RWPE2 (cell line): ENCODE measurements at regions not wholly inside any gene's neighbourhood (a gene's known extent, or its start where the extent isn't known, plus 50 kb on each side); places are given as distances from the start of the nearest gene placed in this dataset.

ENCODE experiments used
- ATAC-seq: fragments of 200-7000 bp; cut with Tn5 transposase; 3 replicates; pipeline ENCODE4 v1.9.1; 2021; ENCODE audit warnings: low read depth
- DNase-seq: peaks from one replicate; pipeline ENCODE4 v3.0.0-alpha.2; 2020; ENCODE audit warnings: low spot score
- H3K27ac ChIP-seq: fragments of 450-650 bp; 2 replicates; pipeline ENCODE4 v1.5.1; 2017; ENCODE audit warnings: mild to moderate bottlenecking; ENCODE audit not compliant: poor library complexity, severe bottlenecking
- H3K27me3 ChIP-seq: fragments of 250-450 bp; sonication (Bioruptor Pico); 2 replicates; pipeline ENCODE4 v1.5.1; 2021; ENCODE audit warnings: mild to moderate bottlenecking, moderate library complexity; ENCODE audit not compliant: insufficient read depth, poor library complexity, severe bottlenecking
- H3K36me3 ChIP-seq: fragments of 250-450 bp; sonication (Bioruptor Pico); 2 replicates; pipeline ENCODE4 v1.5.1; 2020; ENCODE audit warnings: low read depth, mild to moderate bottlenecking, moderate library complexity
- H3K4me1 ChIP-seq: fragments of 250-450 bp; sonication (Bioruptor Pico); 2 replicates; pipeline ENCODE4 v1.5.1; 2021; ENCODE audit warnings: mild to moderate bottlenecking, moderate library complexity; ENCODE audit not compliant: insufficient read depth, poor library complexity, severe bottlenecking
- H3K4me3 ChIP-seq: fragments of 250-450 bp; sonication (Bioruptor Pico); 2 replicates; pipeline ENCODE4 v1.5.1; 2021; ENCODE audit warnings: mild to moderate bottlenecking, moderate library complexity; ENCODE audit not compliant: severe bottlenecking
- H3K9me3 ChIP-seq: fragments of 250-450 bp; sonication (Bioruptor Pico); 2 replicates; pipeline ENCODE4 v1.5.1; 2021; ENCODE audit warnings: mild to moderate bottlenecking, moderate library complexity; ENCODE audit not compliant: severe bottlenecking
- CTCF ChIP-seq: fragments of 450-650 bp; IDR thresholded peaks from one replicate; pipeline ENCODE4 v1.5.1; 2017; ENCODE audit warnings: mild to moderate bottlenecking, moderate library complexity; ENCODE audit not compliant: poor library complexity, severe bottlenecking

GRCh38 chr6:169341065-169341464, 87.4 kb upstream of the THBS2 start:
- ATAC-seq: no peak
- no peaks in the 10 kb centered on the region for H3K27me3 ChIP-seq
- DNase-seq: no peak
- H3K4me3 ChIP-seq: no peak overlapping the region
- H3K4me1 ChIP-seq: peaks cover 35% of the 10 kb centered on the region
- no peaks in the 10 kb centered on the region for H3K9me3 ChIP-seq
- H3K36me3 ChIP-seq: no peaks in the 10 kb centered on the region
- no peak overlapping the region for H3K27ac ChIP-seq
- TF ChIP-seq CTCF: no peak

DNA sequence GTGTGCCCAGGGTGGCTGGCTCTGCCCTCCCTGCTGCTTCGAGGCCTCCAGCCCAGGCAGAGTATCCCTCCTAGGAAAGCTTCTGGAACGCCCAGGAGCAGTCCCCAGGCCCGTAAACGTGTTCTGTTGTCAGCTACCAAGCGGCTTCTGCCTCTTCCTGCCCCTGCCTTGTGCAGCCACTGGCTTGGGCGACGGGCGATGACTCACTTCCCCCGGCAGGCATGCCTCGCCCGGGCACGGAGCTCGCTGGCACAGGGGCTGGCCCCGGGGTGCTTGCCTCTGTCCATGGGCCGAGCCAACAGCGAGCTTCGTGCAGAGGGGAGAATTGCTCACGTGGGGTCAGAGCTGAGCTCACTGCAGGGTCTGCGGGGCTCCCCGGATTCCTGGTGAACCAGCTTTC, 86.7 kb upstream of the THBS2 start:
- H3K27ac ChIP-seq: peak overlapping the region; percentile 53
- no peak for TF ChIP-seq CTCF
- H3K9me3 ChIP-seq: no peaks in the 10 kb centered on the region
- no peaks in the 10 kb centered on the region for H3K27me3 ChIP-seq
- H3K4me3 ChIP-seq: no peak overlapping the region
- DNase-seq (peak; percentile 85), ATAC-seq (peak; percentile 97)
- H3K36me3 ChIP-seq: no peaks in the 10 kb centered on the region
- peaks cover 41% of the 10 kb centered on the region for H3K4me1 ChIP-seq

- no peaks in the 10 kb centered on the region for H3K36me3 ChIP-seq
- DNase-seq (no peak), ATAC-seq (no peak)
- H3K27ac ChIP-seq: peak overlapping the region; percentile 53
- H3K27me3 ChIP-seq: no peaks in the 10 kb centered on the region
- no peak overlapping the region for H3K4me3 ChIP-seq
- TF ChIP-seq CTCF: no peak
- H3K4me1 ChIP-seq: peaks cover 47% of the 10 kb centered on the region
- H3K9me3 ChIP-seq: no peaks in the 10 kb centered on the region
Observed at GRCh38 chr6:169339731-169340309, 86.2 kb upstream of the THBS2 start.

GRCh38 chr6:169339025-169339424, 85.4 kb upstream of the THBS2 start:
- Histone ChIP-seq H3K36me3 (no peaks in the 10 kb centered on the region), H3K4me1 (peaks cover 41% of the 10 kb centered on the region), H3K9me3 (no peaks in the 10 kb centered on the region), H3K27me3 (no peaks in the 10 kb centered on the region), H3K4me3 (no peak overlapping the region), H3K27ac (no peak overlapping the region)
- no peak for DNase-seq
- ATAC-seq: no peak
- TF ChIP-seq CTCF: no peak

DNA sequence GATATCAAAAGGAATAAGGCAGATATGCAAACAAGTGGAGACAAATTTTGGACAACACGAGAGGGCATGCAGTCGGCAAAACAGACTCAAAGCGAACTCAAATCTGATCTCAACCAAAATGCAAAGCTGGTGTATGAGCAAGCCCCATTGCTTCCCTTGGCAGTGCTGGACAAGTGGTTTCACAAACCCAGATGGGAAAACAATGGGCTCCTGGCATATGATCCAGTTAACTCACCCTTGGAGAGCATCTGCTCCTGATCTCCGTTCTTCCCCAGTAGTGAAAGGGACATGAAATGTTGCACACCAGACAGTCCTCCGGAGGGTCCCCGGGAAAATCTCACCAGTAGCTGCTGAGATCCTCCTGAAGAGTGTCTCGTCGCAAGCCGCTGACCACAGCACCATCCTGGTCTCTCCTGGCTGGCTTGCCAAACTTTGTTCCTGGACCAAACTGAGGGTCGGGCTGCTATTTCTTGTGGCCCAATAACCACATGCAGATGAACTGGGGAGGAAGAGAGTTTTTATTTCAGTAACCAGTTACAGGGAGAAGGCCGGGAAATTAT, 84.3 kb upstream of the THBS2 start:
- H3K36me3 ChIP-seq: no peaks in the 10 kb centered on the region
- H3K27me3 ChIP-seq: no peaks in the 10 kb centered on the region
- H3K9me3 ChIP-seq: no peaks in the 10 kb centered on the region
- ATAC-seq (no peak), DNase-seq (no peak)
- H3K4me3 ChIP-seq: no peak overlapping the region
- H3K27ac ChIP-seq: no peak overlapping the region
- TF ChIP-seq CTCF: no peak
- peaks cover 32% of the 10 kb centered on the region for H3K4me1 ChIP-seq
